HG02759 (cell line): ENCODE measurements at regions not wholly inside any gene's neighbourhood (a gene's known extent, or its start where the extent isn't known, plus 50 kb on each side); places are given as distances from the start of the nearest gene placed in this dataset.

Experiments
- ATAC-seq: cut with Tn5 transposase; IDR thresholded peaks from one replicate; pipeline ENCODE4 v1.9.1; 2021; ENCODE audit warnings: mild to moderate bottlenecking, moderate library complexity; ENCODE audit not compliant: unreplicated experiment

GRCh38 chr21:16968436-16968835 is 544.4 kb upstream of the CXADR start:
- no peak for ATAC-seq

GRCh38 chr21:16969636-16970035 is 543.2 kb upstream of the CXADR start:
- ATAC-seq = no peak

- no peak for ATAC-seq
These were observed 538.8 kb upstream of the CXADR start for GRCh38 chr21:16974060-16974459.

DNA sequence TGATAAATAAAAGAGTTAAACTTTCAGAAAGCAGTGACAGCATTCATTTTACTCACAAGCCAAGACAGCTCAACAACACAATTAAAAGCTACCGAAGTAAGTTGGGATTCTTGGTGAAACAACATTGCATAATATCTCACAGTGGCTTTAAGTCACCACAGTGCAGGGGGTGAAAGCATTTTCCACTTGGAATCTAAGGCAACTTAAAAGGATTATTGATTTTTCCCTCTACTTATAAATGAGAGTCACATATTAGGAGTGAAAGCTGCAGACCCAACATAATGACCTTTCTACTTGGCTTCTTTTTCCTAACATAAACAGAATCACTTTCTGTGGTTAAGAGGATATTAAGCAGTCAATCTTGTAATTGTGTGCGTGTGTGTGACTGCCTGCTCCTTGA is 536.6 kb upstream of the CXADR start:
- no peak for ATAC-seq

GRCh38 chr21:16978309-16978895 is 534.4 kb upstream of the CXADR start:
- no peak for ATAC-seq

GRCh38 chr21:16979574-16979973 is 533.3 kb upstream of the CXADR start:
- ATAC-seq = no peak

GRCh38 chr21:16983420-16983819 is 529.4 kb upstream of the CXADR start:
- ATAC-seq = no peak

DNA sequence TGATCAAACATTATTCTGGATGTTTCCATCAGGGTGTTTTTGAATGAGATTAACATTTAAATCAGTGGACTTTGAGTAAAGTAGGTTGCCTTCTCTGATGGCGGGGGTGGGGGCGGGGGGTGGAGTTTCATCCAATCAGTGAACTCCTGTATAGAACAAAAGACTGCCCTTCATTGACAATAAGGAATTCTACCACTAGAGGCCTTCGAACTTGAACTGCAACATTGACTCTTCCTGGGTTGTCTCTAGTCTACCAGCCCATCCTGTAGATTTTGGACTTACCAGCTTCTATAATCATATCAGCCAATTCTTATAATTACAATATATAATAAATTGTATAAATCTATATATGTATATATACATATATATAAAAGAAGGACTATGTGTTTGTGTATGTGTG is 520.4 kb upstream of the CXADR start:
- ATAC-seq = no peak

GRCh38 chr21:16993416-16994038 is 519.3 kb upstream of the CXADR start:
- no peak for ATAC-seq

- no peak for ATAC-seq
These were observed 510.1 kb upstream of the CXADR start for GRCh38 chr21:17002594-17003257.

- ATAC-seq = no peak
These were observed 509.6 kb upstream of the CXADR start for GRCh38 chr21:17003258-17003615.

DNA sequence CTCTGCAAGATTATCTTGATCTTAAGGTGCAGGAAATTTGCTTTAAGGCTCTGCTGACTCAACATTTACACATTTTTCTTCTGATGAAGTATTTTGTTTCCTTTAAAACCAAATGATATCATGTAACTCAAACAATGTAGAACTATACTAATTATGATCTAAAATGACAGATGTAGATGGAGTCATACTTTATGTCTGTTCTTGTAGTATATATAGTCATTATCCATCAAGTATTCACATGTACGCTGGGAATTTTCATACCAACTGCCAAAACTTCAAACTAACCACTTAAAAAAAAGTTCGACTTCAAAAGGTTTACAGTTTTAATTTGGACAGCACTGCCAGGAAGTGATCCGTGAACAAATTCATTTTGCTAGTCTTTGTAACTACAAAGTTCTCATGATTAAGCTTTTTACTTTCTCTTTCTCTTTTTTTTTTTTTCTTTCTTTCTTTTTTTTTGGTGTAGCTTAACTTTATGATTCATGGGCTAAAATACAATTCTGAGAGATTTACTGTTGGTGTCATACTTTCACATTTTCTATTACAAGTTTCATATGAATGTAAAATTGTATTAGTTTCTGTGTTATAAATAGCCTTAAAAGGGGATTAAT is 509.0 kb upstream of the CXADR start:
- no peak for ATAC-seq

- ATAC-seq = no peak
These were observed 480.6 kb upstream of the CXADR start for GRCh38 chr21:17032141-17032655.

DNA sequence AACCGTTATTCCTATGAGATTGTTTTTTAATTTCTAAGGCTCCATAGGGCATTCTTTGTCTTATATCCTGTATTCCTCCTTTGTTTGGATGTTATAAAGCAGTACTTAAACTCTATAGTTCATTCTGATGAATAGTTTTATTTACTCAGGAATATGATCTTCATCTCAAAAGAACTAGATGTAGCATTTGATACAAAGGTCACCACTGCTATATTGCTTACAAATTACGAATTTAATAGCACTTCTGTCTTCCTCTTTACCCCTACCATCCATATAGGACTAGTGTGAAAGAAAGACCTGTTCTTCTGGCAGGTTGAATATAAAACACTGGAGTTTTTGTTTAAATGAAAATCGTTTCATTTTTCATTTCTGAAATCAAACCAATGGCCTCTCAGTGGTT is 468.1 kb upstream of the CXADR start:
- no peak for ATAC-seq

GRCh38 chr21:17045214-17045853 is 467.5 kb upstream of the CXADR start:
- ATAC-seq = no peak

DNA sequence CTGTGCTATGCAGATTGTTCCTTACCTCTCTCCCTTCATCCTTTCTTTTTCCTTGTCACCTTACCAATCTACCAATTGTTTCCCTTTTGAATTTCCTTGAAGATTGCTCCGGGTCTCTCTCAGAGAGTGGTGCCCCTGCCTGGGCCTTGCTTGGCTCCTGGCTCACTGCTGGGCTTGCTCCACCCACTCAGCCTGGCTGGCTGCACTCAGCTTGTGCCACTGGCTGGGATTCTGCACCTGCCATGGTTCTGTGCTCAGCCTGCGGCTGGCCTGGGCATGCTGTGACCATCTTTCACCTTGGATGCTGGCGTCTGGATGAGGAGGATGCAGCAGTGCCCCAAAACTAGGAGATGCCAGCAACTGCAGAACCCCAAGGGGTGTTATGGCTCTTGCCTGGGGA is 463.9 kb upstream of the CXADR start:
- ATAC-seq = no peak

DNA sequence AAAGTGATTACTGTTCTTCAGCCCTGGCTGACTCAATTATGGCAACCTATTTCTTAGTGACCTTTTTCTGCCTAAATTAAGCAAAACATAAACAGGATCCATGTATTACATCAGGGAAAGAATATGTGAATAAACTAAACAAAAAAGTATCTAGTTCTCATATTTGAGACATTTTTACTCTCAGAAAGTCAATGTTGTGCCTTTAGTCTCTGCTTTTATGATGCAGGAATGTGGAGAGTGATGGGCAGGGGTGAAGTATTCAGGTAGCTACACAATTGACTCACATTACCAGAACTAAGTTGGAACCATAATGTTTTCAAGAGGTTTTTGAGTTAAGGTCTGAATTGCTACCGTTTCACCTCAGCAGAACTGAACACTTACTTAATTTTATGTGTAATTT is 462.7 kb upstream of the CXADR start:
- ATAC-seq = no peak

DNA sequence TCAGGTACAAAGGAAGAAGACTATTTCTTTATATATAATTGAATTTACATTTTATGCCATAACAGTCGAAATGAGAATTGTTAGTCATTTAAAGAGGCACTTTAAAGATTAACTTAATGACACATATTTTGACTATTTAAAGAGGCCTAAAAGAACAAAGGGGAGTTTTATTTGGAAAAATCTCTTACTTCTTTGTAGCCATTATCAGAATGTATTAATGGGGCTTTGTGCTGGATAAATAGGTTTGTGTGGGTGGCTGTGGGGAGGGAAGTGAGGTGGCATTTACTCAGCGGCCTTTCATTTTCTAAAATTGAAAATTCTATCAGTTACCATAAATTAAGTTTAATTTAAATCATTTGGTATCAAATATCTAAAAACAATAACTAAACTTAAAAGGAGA is 462.2 kb upstream of the CXADR start:
- no peak for ATAC-seq

DNA sequence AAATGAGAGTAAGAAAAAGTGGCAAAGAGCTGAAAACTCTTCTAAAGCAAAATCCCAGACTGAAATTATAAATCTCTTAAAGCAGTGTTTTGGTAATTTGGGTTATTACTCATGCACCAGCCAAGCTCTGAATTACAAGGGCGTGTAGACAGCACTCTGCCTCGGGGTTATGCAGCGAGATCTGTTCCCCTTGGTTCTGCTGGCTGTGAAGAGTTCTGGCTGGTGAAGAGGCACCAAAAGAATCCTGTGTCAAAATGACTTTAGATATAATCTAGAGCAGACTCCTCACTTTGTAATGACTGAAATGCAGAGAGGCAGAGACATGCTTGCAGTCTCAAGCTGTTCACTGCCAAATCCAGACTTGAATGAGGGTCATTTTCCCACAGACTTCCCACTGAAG is 461.8 kb upstream of the CXADR start:
- no peak for ATAC-seq

DNA sequence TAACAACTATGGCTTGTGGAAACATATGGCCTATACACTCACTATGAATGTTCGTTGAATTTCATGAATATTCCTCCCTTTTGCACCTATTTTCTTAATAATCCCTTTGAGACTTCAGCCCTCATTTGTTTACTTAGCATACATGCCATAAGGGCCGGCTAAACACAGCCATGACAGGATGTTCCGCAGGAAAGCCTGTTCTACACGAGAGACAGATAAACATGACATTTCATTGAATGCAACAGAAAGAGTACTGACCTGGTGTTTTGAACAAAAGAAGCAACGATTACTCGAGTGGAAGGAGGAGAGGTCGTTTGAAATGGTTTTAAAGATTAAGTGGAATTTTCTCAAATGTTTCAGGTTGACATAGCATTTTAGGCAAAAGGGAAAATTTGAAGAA is 459.5 kb upstream of the CXADR start:
- no peak for ATAC-seq

GRCh38 chr21:17059936-17060335 is 452.9 kb upstream of the CXADR start:
- no peak for ATAC-seq

DNA sequence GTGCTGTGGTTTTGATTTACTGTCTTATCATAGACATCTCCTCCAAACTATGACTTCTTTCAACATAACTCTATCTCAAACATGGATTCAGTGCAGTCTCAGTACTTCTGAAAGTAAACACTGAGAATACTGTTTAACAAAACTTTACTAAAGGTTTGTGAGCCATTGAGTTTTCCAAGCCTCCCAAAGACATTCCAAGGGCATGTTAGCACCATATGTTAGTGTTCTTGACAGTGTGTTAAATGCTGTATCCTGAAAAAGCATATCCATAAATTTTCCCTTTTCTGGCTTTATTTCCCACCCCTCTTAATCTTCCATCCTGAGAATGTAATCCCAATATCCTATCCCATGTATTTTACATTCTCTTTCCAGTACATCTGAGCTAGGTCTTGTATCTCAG is 446.8 kb upstream of the CXADR start:
- no peak for ATAC-seq
